ENCODE measurements at regions not wholly inside any gene's neighbourhood (a gene's known extent, or its start where the extent isn't known, plus 50 kb on each side); places are given as distances from the start of the nearest gene placed in this dataset.

- DNase-seq (ENCODE audit: low read depth): no peak
- no peak overlapping the region for H3K4me3 ChIP-seq (ENCODE audit: low read depth, low read length)
- no peak for TF ChIP-seq CTCF (IDR thresholded peaks at IDR 0.05; ENCODE audit: insufficient read depth, low read depth, low read length)
These were observed 1528.2 kb upstream of the SLC39A10 start for GRCh38 chr2:194128810-194129209.

- no peak for DNase-seq (ENCODE audit: low read depth)
- no peak overlapping the region for H3K4me3 ChIP-seq (ENCODE audit: low read depth, low read length)
- no peak for TF ChIP-seq CTCF (IDR thresholded peaks at IDR 0.05; ENCODE audit: insufficient read depth, low read depth, low read length)
These were observed 1530.6 kb upstream of the SLC39A10 start for GRCh38 chr2:194126418-194126817.

GRCh38 chr2:194116861-194117260 is 1540.2 kb upstream of the SLC39A10 start:
- DNase-seq (ENCODE audit: low read depth): no peak
- TF ChIP-seq CTCF (IDR thresholded peaks at IDR 0.05; ENCODE audit: insufficient read depth, low read depth, low read length): no peak
- H3K4me3 ChIP-seq (ENCODE audit: low read depth, low read length): no peak overlapping the region

- DNase-seq (ENCODE audit: low read depth): no peak
- H3K4me3 ChIP-seq (ENCODE audit: low read depth, low read length): no peak overlapping the region
- no peak for TF ChIP-seq CTCF (IDR thresholded peaks at IDR 0.05; ENCODE audit: insufficient read depth, low read depth, low read length)
These were observed 1551.7 kb upstream of the SLC39A10 start for GRCh38 chr2:194105358-194105757.

GRCh38 chr2:194104687-194105086 is 1552.3 kb upstream of the SLC39A10 start:
- DNase-seq (ENCODE audit: low read depth): no peak
- H3K4me3 ChIP-seq (ENCODE audit: low read depth, low read length): no peak overlapping the region
- no peak for TF ChIP-seq CTCF (IDR thresholded peaks at IDR 0.05; ENCODE audit: insufficient read depth, low read depth, low read length)

GRCh38 chr2:194103941-194104659 is 1552.9 kb upstream of the SLC39A10 start:
- no peak overlapping the region for H3K4me3 ChIP-seq (ENCODE audit: low read depth, low read length)
- TF ChIP-seq CTCF (IDR thresholded peaks at IDR 0.05; ENCODE audit: insufficient read depth, low read depth, low read length): no peak
- DNase-seq (ENCODE audit: low read depth): no peak

GRCh38 chr2:194102546-194102945 is 1554.5 kb upstream of the SLC39A10 start:
- H3K4me3 ChIP-seq (ENCODE audit: low read depth, low read length): no peak overlapping the region
- no peak for TF ChIP-seq CTCF (IDR thresholded peaks at IDR 0.05; ENCODE audit: insufficient read depth, low read depth, low read length)
- no peak for DNase-seq (ENCODE audit: low read depth)

Data from fibroblast of villous mesenchyme (primary cell).